Left colon (tissue), 2 donors: ENCODE measurements at regions not wholly inside any gene's neighbourhood (a gene's known extent, or its start where the extent isn't known, plus 50 kb on each side); places are given as distances from the start of the nearest gene placed in this dataset.
"Not testable (repeated sequence)": the region's sequence is repeated elsewhere in the genome, so short reads cannot be mapped to it uniquely, and the experiment has no call there.

Experiments used
- ATAC-seq: fragments of 200-7000 bp; cut with Tn5 transposase; one replicate; pipeline ENCODE4 v1.9.1; 2020; ENCODE audit warnings: mild to moderate bottlenecking, moderate library complexity
- DNase-seq, 2 donors: peaks; one replicate each; pipeline ENCODE4 v3.0.0-alpha.2; 2020
- intact Hi-C, 2 donors: fragments of 100-400 bp; cut with DNase I in 1 of 2; cut with micrococcal nuclease in 1 of 2; formaldehyde crosslinking; loops; one replicate each; pipeline versions ENCODE4 v1.11.2 to v1.14.0; 2022; cut with DNase I, micrococcal nuclease
- donor health status: DM: no; HTN: no; CAD: no.
- donor health status: DM: yes; HTN: yes; CAD: no.

- DNase-seq (no peak), ATAC-seq (no peak)
- intact Hi-C loops, result no loop called here
These were observed 175.2 kb upstream of the CACNA1E start for GRCh38 chr1:181308098-181308497.

DNA sequence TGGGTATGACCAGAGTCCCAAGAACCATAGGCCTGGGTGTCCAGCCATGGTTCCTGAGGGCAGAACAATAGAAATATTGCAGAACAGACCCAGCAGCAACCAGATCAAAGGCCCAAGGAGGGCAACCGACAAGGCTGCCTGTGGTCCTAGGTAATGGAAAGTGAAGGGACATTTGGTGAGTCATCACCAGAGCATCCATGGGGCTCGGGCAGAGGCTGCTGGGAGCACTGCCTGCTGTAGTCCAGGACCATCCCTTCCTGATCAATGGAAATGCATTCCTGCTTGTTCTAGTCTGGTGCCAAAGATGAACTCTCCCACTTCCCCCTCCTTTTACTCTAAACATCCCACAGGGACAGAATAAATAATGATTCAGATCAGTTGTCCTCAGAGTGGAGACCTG lies 172.8 kb upstream of the CACNA1E start:
- DNase-seq (no peak), ATAC-seq (no peak)
- intact Hi-C loops, result no loop called here

- intact Hi-C loops, result no loop called here
- ATAC-seq, result no peak
These were observed 170.4 kb upstream of the CACNA1E start for GRCh38 chr1:181312946-181313345.

DNA sequence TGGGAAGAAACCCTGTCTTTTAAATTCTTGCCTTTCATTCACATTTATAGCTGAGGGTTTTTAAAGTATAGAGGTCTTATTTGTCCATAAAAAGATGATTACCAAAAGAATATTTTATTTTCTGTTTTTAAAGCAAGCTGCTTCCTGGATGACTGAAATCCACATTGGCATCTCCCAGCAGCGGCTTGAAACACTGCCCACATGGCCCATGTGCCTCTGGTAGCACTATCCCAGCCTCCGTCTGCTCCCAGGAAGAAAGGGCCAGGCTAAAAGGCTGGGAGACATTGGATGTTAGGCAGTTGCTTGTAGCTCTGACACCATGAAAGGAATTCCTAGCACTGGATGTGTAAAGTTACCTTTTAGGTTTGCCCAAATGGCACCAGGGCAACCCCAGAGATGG lies 169.9 kb upstream of the CACNA1E start:
- ATAC-seq, result no peak
- DNase-seq, result no peak
- intact Hi-C loops, result no loop called here

More at GRCh38 chr1:181312946-181313345, 170.4 kb upstream of the CACNA1E start:
- no peak for DNase-seq

- DNase-seq, result no peak
- ATAC-seq, result no peak
- intact Hi-C loops, result no loop called here
These were observed 169.3 kb upstream of the CACNA1E start for GRCh38 chr1:181314010-181314409.

DNA sequence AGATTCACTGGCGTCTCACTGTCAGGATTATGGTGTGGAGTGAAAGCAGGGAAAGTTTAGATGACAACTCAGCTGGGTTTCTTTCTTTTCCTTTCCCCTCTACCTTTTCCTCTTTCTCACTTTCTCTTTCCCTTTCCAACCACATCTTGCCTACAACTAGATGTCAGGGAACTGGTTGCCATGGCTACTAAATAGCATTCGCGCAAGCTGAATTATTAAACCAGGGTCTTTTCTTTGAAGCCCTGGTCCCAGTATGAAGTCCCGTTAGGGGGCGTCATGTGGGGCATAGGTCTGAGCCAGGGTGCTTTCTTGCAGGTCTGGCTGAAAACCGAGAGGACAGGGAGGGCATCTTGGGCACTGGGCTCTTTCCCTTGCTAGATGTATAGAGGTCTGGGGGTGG lies 168.4 kb upstream of the CACNA1E start:
- ATAC-seq (no peak), DNase-seq (no peak)
- intact Hi-C loops, result no loop called here

DNA sequence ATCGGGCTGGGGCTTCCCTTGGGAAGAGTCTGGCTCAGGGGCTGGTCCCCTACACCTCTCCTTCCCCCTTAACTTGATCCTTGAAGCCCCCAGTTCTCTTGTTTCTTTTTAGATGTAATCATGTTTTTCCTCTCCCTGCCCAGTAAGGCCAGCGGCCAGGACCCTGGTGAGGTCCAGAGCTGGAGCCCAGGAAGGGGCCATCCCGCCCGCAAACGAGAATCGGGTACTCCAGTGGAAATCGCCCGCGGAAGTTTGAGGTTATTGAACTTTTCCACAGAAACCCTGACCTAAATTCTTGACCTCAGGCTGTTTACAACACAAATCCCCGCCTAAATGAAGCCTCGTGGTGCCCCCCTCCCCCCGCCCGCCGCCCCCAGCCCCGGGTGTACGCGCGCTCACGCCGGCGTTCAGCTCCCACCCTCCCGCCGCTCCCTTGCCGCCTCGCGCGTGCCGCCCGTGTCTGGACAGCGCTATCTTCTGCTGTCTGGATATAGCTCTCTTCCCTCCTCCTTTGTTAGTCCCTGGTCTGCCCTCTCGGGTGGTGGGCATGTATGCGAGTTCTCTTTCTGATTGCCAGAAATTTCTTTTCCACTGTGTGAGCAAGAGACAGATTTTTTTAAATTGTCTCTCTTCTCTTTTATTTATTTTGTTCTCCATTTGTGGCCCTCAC lies 165.9 kb upstream of the CACNA1E start:
- ATAC-seq (no peak), DNase-seq (no peak)
- intact Hi-C loops, result no loop called here

GRCh38 chr1:181318022-181318857 lies 165.1 kb upstream of the CACNA1E start:
- ATAC-seq (no peak), DNase-seq (no peak)
- intact Hi-C loops, result no loop called here

DNA sequence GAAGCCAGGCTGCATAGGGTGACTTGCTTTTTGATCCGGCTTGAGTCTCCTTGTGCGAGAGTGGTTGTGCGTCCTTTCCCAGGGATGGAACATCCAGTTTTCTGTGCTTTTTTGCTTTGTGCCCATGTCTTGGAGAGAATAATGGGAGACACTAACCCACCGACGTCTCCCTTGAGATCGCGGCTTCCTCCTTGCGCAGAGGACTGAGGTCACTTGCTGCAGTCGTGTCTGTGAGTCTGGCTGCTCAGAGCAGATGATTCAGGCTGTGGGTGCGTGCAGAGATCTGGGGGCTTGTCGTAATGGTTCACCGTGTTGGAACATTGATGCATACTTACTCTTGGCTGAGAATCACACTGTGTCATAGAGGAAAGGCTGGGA lies 164.5 kb upstream of the CACNA1E start:
- ATAC-seq (no peak), DNase-seq (no peak)
- intact Hi-C loops, result no loop called here

- ATAC-seq (no peak), DNase-seq (no peak)
- intact Hi-C loops, result no loop called here
These were observed 163.4 kb upstream of the CACNA1E start for GRCh38 chr1:181319907-181320306.

DNA sequence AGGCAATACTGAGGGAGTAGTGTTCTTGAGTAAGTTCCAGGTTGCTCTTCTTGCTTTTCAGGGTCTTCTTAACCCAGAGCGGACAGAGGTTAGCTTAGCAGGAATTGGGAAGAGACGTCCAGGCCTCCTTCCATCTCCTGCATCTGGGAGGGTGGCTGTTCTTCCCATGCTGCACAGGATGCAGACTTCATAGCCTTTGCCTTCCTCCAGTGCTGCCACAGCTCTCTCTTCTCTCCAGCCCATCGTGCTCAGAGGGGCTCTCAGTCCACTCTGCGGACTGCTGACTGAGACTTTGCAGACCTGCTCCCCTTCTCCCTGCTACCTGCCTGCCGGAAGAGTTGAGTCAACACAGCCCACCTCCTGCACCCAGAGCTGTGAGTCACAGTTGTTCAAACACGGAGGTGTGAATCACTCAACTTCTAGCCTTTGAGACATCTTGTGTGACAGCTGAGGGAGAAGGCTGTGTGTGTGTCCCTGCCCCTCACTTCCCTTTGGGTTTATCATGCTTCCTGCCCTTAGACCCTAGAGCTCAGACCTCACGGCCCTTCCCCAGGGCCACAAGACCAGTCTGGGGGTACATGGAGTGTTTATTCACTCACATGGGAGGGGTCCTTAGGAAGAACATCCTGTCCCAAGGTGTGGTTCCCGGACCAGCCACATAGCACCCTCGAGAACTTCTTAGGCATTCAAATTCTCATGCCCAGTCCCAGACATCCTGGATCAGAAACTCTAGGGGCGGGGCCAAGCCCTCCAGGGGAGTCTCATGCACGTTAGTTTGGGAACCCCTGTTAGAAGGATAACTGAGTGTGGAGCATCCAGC lies 158.3 kb upstream of the CACNA1E start:
- DNase-seq (no peak), ATAC-seq (no peak)
- intact Hi-C loops, result no loop called here

- ATAC-seq, intact Hi-C loops, DNase-seq: not testable (repeated sequence)
These were observed 157.6 kb upstream of the CACNA1E start for GRCh38 chr1:181325765-181326164.

DNA sequence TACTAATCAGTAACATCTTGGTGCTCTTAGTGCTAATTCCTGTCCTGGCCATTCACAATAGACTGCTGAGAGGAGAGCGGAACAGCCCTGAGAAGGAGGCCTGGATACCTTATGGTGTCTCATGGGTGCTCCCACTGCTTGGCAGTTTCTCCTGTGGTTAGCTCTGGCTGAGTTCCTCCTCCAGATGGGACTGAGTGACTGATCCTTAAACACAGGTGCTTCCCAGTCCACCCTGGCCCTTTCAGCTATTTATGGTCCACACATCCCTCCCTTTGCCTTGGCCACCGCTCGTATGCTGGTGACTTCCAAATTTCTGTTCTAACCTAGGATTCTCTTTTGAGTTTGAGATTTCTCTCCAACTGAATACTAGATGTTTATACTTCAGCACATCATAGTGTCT lies 157.0 kb upstream of the CACNA1E start:
- no peak for ATAC-seq

DNA sequence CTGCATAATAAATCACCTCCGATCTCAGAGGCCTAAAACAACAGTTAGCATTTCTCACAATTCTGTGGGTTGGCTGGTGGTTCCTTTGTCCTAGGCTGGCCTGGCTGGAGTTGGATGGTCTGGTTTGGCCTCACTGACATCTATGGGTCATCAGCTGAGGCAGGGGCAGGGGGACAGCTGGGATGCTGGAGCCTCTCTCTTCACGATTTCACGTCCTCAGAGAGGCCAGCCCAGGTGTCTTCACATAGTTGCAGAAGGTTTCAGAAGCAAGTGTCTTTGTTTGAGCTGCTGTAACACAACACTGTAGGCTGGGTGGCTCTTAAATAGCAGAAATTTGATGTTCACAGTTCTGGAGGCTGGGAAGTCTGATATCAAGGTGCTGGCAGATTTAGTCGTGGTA lies 155.5 kb upstream of the CACNA1E start:
- DNase-seq, result no peak
- no peak for ATAC-seq
- intact Hi-C loops, result no loop called here

More for the DNA sequence above, 157.0 kb upstream of the CACNA1E start:
- intact Hi-C loops, result no loop called here
- no peak for DNase-seq

DNA sequence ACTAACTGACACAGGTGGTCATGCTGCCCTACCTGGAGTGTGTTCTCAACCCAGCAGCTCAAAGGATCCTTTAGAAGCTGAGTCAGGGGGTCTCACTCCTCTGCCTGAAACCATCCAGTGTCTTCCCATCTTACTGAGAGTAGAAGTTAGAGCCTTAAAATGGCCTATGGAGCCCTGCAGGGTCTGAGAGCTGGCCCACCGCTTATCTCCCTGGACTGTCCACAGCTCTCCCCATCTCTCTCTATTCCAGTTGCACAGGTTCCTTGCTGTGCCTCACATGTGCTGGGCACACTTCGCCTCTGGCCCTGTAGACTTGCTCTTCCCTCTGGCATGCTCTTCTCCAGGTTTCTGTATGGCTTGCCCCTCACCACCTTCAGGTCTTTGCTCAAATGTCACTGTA lies 148.6 kb upstream of the CACNA1E start:
- DNase-seq (no peak), ATAC-seq (no peak)
- intact Hi-C loops, result no loop called here

DNA sequence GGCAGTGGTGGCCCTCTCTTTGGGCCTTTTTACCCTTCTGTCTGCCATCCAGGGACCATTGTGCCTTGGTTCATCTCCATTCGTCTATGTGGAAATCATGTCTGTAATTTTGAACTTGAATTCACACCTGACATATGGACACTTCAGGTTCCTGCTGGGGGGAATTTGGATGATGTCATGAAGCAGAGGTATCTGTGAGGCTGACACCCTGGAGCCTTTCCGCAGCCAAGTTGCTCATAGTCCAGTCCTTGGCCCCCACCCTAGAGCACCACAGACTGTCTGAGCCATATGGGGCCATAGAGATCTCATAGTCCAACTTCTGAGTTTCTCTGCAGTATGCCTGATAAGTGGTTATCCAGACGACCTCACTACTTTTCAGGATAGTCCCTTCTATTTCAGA lies 147.7 kb upstream of the CACNA1E start:
- no peak for DNase-seq
- ATAC-seq, result no peak
- intact Hi-C loops, result no loop called here

DNA sequence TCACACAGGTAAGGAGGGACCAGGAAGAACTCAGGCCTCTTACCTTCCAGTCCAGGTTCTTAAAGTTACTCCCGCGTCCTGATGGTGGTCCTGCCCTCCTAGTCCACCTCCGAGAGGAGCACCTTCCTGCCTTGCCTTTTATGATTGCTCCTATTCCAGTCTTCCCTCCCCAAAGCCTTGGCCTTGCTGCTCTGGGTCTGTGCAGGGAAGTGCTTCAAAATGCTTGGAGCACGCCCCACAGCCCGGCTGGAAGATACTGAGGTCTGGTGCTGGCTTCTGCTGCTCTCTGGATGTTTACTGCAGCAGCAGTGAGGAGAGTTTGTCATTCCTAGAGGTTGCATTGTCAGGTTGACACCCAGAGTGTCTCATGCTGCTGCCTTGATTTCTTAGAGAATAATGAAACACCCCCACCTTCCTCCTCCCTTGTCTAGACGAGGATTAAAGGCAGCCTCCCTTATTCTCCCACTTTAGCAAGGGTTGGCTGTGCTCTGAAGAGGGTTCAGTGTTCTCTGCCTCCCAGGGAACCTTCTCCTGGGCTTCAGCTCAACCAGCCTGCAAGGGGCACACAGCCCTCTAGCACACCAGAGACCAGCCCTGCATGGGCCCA lies 142.2 kb upstream of the CACNA1E start:
- ATAC-seq (no peak), DNase-seq (no peak)
- intact Hi-C loops, result no loop called here

- ATAC-seq (no peak), DNase-seq (no peak)
- intact Hi-C loops, result no loop called here
These were observed 139.2 kb upstream of the CACNA1E start for GRCh38 chr1:181344091-181344490.

- DNase-seq, result no peak
- ATAC-seq, result no peak
- intact Hi-C loops, result no loop called here
These were observed 138.2 kb upstream of the CACNA1E start for GRCh38 chr1:181345146-181345545.
